HCEC 1CT (cell line): ENCODE measurements at regions not wholly inside any gene's neighbourhood (a gene's known extent, or its start where the extent isn't known, plus 50 kb on each side); places are given as distances from the start of the nearest gene placed in this dataset.
A peak's percentile ranks its signal among the peaks of the same experiment; 100 is the strongest.
"Not testable (repeated sequence)": the region's sequence is repeated elsewhere in the genome, so short reads cannot be mapped to it uniquely, and the experiment has no call there.

Source experiments
- DNase-seq: peaks from one replicate; pipeline ENCODE4 v3.0.0-alpha.2; 2017

- DNase-seq, result no peak
Observed at GRCh38 chr12:89833337-89834252, 125.0 kb upstream of the ATP2B1 start.

GRCh38 chr12:89832336-89832735, 123.7 kb upstream of the ATP2B1 start:
- DNase-seq, result no peak

- DNase-seq, result no peak
Observed at GRCh38 chr12:89831310-89832095, 122.9 kb upstream of the ATP2B1 start.

GRCh38 chr12:89829434-89829975, 120.9 kb upstream of the ATP2B1 start:
- DNase-seq, result no peak

- DNase-seq, result no peak
Observed at GRCh38 chr12:89828575-89828974, 119.9 kb upstream of the ATP2B1 start.

GRCh38 chr12:89827592-89827991, 119.0 kb upstream of the ATP2B1 start:
- no peak for DNase-seq

- DNase-seq, result no peak
Observed at GRCh38 chr12:89826468-89826867, 117.8 kb upstream of the ATP2B1 start.

GRCh38 chr12:89825591-89826449, 117.2 kb upstream of the ATP2B1 start:
- peak; percentile 60 for DNase-seq

- DNase-seq, result no peak
Observed at GRCh38 chr12:89824822-89825221, 116.2 kb upstream of the ATP2B1 start.

- not testable (repeated sequence) for DNase-seq
Observed at GRCh38 chr12:89822992-89823391, 114.4 kb upstream of the ATP2B1 start.

- DNase-seq, result no peak
Observed at GRCh38 chr12:89821896-89822295, 113.3 kb upstream of the ATP2B1 start.

GRCh38 chr12:89817501-89818226, 109.0 kb upstream of the ATP2B1 start:
- peak; percentile 28 for DNase-seq

GRCh38 chr12:89815225-89815624, 106.6 kb upstream of the ATP2B1 start:
- DNase-seq, result no peak

GRCh38 chr12:89803412-89803811, 94.8 kb upstream of the ATP2B1 start:
- DNase-seq, result no peak

GRCh38 chr12:89801284-89801683, 92.6 kb upstream of the ATP2B1 start:
- DNase-seq, result no peak

- no peak for DNase-seq
Observed at GRCh38 chr12:89800435-89800834, 91.8 kb upstream of the ATP2B1 start.

- DNase-seq, result no peak
Observed at GRCh38 chr12:89799316-89799715, 90.7 kb upstream of the ATP2B1 start.

- DNase-seq, result no peak
Observed at GRCh38 chr12:89797436-89797835, 88.8 kb upstream of the ATP2B1 start.

- DNase-seq, result no peak
Observed at GRCh38 chr12:89796798-89797382, 88.3 kb upstream of the ATP2B1 start.

- DNase-seq, result no peak
Observed at GRCh38 chr12:89793946-89794345, 85.3 kb upstream of the ATP2B1 start.

GRCh38 chr12:89791286-89791685, 82.6 kb upstream of the ATP2B1 start:
- no peak for DNase-seq

- no peak for DNase-seq
Observed at GRCh38 chr12:89789862-89790261, 81.2 kb upstream of the ATP2B1 start.
